ENCODE measurements at regions not wholly inside any gene's neighbourhood (a gene's known extent, or its start where the extent isn't known, plus 50 kb on each side); places are given as distances from the start of the nearest gene placed in this dataset.

- no peaks in the 10 kb centered on the region for H3K9me2 ChIP-seq (replicated peaks; ENCODE audit: low read length)
- no TSS peak for BruUV-seq (replicated peaks)
- no peak overlapping the region for H3K9ac ChIP-seq (ENCODE audit: low read length)
- no peak overlapping the region for H3K27ac ChIP-seq (ENCODE audit: low read length)
- ChIA-PET POLR2A (ENCODE audit: unreplicated experiment) (interaction anchor here (0.6 kb wide), 1 partner anchor 71 kb away, joined by 4 read pairs; no protein-coding TSS in a partner anchor), CTCF (no interaction called here)
- ATAC-seq, result no peak
- DNase-seq, result no peak
- no peaks in the 10 kb centered on the region for H3K9me3 ChIP-seq (ENCODE audit: low read length)
- no peak overlapping the region for H3K4me2 ChIP-seq (ENCODE audit: low read length)
- no peaks in the 10 kb centered on the region for H3K27me3 ChIP-seq (ENCODE audit: low read length)
- no peaks in the 10 kb centered on the region for H3F3A ChIP-seq (ENCODE audit: low read length, unreplicated experiment)
- no peak overlapping the region for H3K4me3 ChIP-seq (ENCODE audit: low read length)
- H3K36me3 ChIP-seq (ENCODE audit: low read depth, low read length), result no peaks in the 10 kb centered on the region
- no peak for TF ChIP-seq EZH2phosphoT487 (IDR thresholded peaks at IDR 0.05; ENCODE audit: borderline replicate concordance, low read length)
- no peak for TF ChIP-seq CTCF (conservative IDR thresholded peaks at IDR 0.05; ENCODE audit: low read depth, low read length)
- TF ChIP-seq EZH2 (IDR thresholded peaks at IDR 0.05; ENCODE audit: low read length, unreplicated experiment), result no peak
- H3K4me1 ChIP-seq (ENCODE audit: insufficient read depth, low read length), result peaks cover 11% of the 10 kb centered on the region; the same call in 1 of the 2 replicates
- no peaks in the 10 kb centered on the region for H4K20me1 ChIP-seq (ENCODE audit: low read length)
- no peaks in the 10 kb centered on the region for H3K79me2 ChIP-seq (ENCODE audit: low read length)
- no peak overlapping the region for H2AFZ ChIP-seq (ENCODE audit: low read length)
- intact Hi-C loops (cut with micrococcal nuclease), result no loop called here
Measured at GRCh38 chr4:123312951-123313592, 83.5 kb upstream of the SPRY1 start.

GRCh38 chr4:123315617-123316016 is 81.0 kb upstream of the SPRY1 start:
- Histone ChIP-seq H3K27ac (ENCODE audit: low read length) (no peak overlapping the region), H3K4me2 (ENCODE audit: low read length) (no peak overlapping the region), H2AFZ (ENCODE audit: low read length) (no peak overlapping the region), H3K9me3 (ENCODE audit: low read length) (no peaks in the 10 kb centered on the region), H3K9ac (ENCODE audit: low read length) (no peak overlapping the region), H3K4me1 (ENCODE audit: insufficient read depth, low read length) (peaks cover 11% of the 10 kb centered on the region; the same call in 1 of the 2 replicates), H4K20me1 (ENCODE audit: low read length) (no peaks in the 10 kb centered on the region), H3K27me3 (ENCODE audit: low read length) (no peaks in the 10 kb centered on the region), H3K79me2 (ENCODE audit: low read length) (no peaks in the 10 kb centered on the region), H3K36me3 (ENCODE audit: low read depth, low read length) (no peaks in the 10 kb centered on the region), H3F3A (ENCODE audit: low read length, unreplicated experiment) (no peaks in the 10 kb centered on the region), H3K4me3 (ENCODE audit: low read length) (no peak overlapping the region), H3K9me2 (replicated peaks; ENCODE audit: low read length) (no peaks in the 10 kb centered on the region)
- DNase-seq (peak; percentile 78), ATAC-seq (peak; percentile 73)
- POLR2A ChIA-PET (ENCODE audit: unreplicated experiment), result no interaction called here
- no TSS peak for BruUV-seq (replicated peaks)
- CTCF ChIA-PET, result interaction anchor here (0.5 kb wide), 1 partner anchor 96 kb away, joined by 3 read pairs; no protein-coding TSS in a partner anchor
- TF ChIP-seq EZH2 (IDR thresholded peaks at IDR 0.05; ENCODE audit: low read length, unreplicated experiment), result no peak
- TF ChIP-seq EZH2phosphoT487 (IDR thresholded peaks at IDR 0.05; ENCODE audit: borderline replicate concordance, low read length), result no peak
- TF ChIP-seq CTCF (conservative IDR thresholded peaks at IDR 0.05; ENCODE audit: low read depth, low read length), result no peak
- intact Hi-C loops (cut with micrococcal nuclease), result no loop called here

- no peaks in the 10 kb centered on the region for H3K36me3 ChIP-seq (ENCODE audit: low read depth, low read length)
- ChIA-PET CTCF (interaction anchor here (0.6 kb wide), 1 partner anchor 132 kb away, joined by 3 read pairs; no protein-coding TSS in a partner anchor), POLR2A (ENCODE audit: unreplicated experiment) (no interaction called here)
- intact Hi-C loops (cut with micrococcal nuclease), result no loop called here
- no peaks in the 10 kb centered on the region for H3K9me3 ChIP-seq (ENCODE audit: low read length)
- no peak overlapping the region for H3K4me2 ChIP-seq (ENCODE audit: low read length)
- H3K4me3 ChIP-seq (ENCODE audit: low read length), result no peak overlapping the region
- no peaks in the 10 kb centered on the region for H3K9me2 ChIP-seq (replicated peaks; ENCODE audit: low read length)
- H3K79me2 ChIP-seq (ENCODE audit: low read length), result no peaks in the 10 kb centered on the region
- H3F3A ChIP-seq (ENCODE audit: low read length, unreplicated experiment), result no peaks in the 10 kb centered on the region
- ATAC-seq (no peak), DNase-seq (peak; percentile 36)
- TF ChIP-seq EZH2phosphoT487 (IDR thresholded peaks at IDR 0.05; ENCODE audit: borderline replicate concordance, low read length) (no peak), EZH2 (IDR thresholded peaks at IDR 0.05; ENCODE audit: low read length, unreplicated experiment) (no peak), CTCF (conservative IDR thresholded peaks at IDR 0.05; ENCODE audit: low read depth, low read length) (no peak)
- no peak overlapping the region for H3K9ac ChIP-seq (ENCODE audit: low read length)
- BruUV-seq (replicated peaks), result no TSS peak
- H2AFZ ChIP-seq (ENCODE audit: low read length), result no peak overlapping the region
- H4K20me1 ChIP-seq (ENCODE audit: low read length), result no peaks in the 10 kb centered on the region
- H3K27me3 ChIP-seq (ENCODE audit: low read length), result no peaks in the 10 kb centered on the region
- peaks cover 11% of the 10 kb centered on the region; the same call in 1 of the 2 replicates for H3K4me1 ChIP-seq (ENCODE audit: insufficient read depth, low read length)
- H3K27ac ChIP-seq (ENCODE audit: low read length), result no peak overlapping the region
Measured at GRCh38 chr4:123317211-123317610, 79.4 kb upstream of the SPRY1 start.
